ENCODE measurements at regions not wholly inside any gene's neighbourhood (a gene's known extent, or its start where the extent isn't known, plus 50 kb on each side); places are given as distances from the start of the nearest gene placed in this dataset.

DNA sequence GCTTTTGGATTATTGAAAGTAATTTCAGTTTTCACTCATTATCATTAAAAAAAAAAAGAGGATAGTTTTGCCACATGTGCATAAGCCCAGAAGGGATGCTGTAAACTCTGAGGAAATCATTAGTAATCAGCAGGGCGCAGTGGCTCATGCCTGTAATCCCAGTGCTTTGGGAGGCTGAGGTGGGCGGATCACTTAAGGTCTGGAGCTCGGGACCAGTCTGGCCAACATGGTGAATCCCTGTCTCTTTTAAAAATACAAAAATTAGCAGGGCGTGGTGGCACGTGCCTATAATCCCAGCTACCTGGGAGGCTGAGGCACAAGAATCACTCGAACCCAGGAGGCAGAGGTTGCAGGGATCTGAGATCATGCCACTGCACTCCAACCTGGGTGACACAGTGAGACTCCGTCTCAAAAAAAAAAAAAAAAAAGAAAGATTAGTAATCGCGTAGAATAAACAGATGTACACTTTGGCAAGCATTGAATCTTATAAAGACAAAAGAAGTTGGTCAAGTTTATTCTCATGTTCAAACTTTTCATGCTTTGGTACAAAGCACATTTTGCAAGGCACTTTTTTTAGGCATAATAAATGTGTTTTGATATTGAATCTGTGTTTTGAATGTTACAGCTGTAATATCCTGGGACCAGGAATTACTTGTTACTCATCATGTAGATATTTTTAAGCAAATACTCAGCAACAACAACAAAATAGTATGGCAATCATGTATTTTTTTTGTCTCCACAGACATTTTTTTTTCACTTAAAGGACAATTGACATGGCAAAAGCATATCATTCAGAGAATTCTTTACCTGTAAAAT is 93.2 kb upstream of the AGTR1 start:
- TF ChIP-seq, protein P1, sequence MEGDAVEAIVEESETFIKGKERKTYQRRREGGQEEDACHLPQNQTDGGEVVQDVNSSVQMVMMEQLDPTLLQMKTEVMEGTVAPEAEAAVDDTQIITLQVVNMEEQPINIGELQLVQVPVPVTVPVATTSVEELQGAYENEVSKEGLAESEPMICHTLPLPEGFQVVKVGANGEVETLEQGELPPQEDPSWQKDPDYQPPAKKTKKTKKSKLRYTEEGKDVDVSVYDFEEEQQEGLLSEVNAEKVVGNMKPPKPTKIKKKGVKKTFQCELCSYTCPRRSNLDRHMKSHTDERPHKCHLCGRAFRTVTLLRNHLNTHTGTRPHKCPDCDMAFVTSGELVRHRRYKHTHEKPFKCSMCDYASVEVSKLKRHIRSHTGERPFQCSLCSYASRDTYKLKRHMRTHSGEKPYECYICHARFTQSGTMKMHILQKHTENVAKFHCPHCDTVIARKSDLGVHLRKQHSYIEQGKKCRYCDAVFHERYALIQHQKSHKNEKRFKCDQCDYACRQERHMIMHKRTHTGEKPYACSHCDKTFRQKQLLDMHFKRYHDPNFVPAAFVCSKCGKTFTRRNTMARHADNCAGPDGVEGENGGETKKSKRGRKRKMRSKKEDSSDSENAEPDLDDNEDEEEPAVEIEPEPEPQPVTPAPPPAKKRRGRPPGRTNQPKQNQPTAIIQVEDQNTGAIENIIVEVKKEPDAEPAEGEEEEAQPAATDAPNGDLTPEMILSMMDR (IDR thresholded peaks at IDR 0.05): no peak
- TF ChIP-seq, protein P2, sequence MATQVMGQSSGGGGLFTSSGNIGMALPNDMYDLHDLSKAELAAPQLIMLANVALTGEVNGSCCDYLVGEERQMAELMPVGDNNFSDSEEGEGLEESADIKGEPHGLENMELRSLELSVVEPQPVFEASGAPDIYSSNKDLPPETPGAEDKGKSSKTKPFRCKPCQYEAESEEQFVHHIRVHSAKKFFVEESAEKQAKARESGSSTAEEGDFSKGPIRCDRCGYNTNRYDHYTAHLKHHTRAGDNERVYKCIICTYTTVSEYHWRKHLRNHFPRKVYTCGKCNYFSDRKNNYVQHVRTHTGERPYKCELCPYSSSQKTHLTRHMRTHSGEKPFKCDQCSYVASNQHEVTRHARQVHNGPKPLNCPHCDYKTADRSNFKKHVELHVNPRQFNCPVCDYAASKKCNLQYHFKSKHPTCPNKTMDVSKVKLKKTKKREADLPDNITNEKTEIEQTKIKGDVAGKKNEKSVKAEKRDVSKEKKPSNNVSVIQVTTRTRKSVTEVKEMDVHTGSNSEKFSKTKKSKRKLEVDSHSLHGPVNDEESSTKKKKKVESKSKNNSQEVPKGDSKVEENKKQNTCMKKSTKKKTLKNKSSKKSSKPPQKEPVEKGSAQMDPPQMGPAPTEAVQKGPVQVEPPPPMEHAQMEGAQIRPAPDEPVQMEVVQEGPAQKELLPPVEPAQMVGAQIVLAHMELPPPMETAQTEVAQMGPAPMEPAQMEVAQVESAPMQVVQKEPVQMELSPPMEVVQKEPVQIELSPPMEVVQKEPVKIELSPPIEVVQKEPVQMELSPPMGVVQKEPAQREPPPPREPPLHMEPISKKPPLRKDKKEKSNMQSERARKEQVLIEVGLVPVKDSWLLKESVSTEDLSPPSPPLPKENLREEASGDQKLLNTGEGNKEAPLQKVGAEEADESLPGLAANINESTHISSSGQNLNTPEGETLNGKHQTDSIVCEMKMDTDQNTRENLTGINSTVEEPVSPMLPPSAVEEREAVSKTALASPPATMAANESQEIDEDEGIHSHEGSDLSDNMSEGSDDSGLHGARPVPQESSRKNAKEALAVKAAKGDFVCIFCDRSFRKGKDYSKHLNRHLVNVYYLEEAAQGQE (IDR thresholded peaks at IDR 0.05; ENCODE audit: insufficient read depth in 1 of 2, low read depth in 2 of 2, low read length in 1 of 2): no peak

Measured in Panc1 (cell line).